ENCODE measurements at regions not wholly inside any gene's neighbourhood (a gene's known extent, or its start where the extent isn't known, plus 50 kb on each side); places are given as distances from the start of the nearest gene placed in this dataset.

GRCh38 chr6:147135211-147135681 lies 69.0 kb upstream of the STXBP5 start:
- no peak overlapping the region for H3K4me3 ChIP-seq (ENCODE audit: low read depth, low read length)
- DNase-seq (ENCODE audit: low read depth): peak; percentile 68
- TF ChIP-seq MYC (IDR thresholded peaks at IDR 0.05; ENCODE audit: low read depth, low read length) (no peak), CTCF (IDR thresholded peaks at IDR 0.05; ENCODE audit: low read depth, low read length) (no peak), POLR2A (IDR thresholded peaks at IDR 0.05; ENCODE audit: extremely low read depth, insufficient read length) (no peak), MAX (IDR thresholded peaks at IDR 0.05; ENCODE audit: low read depth, low read length) (no peak)

- DNase-seq (ENCODE audit: low read depth): no peak
- TF ChIP-seq MAX (IDR thresholded peaks at IDR 0.05; ENCODE audit: low read depth, low read length): no peak
- TF ChIP-seq POLR2A (IDR thresholded peaks at IDR 0.05; ENCODE audit: extremely low read depth, insufficient read length): no peak
- TF ChIP-seq CTCF (IDR thresholded peaks at IDR 0.05; ENCODE audit: low read depth, low read length): no peak
- no peak for TF ChIP-seq MYC (IDR thresholded peaks at IDR 0.05; ENCODE audit: low read depth, low read length)
- no peak overlapping the region for H3K4me3 ChIP-seq (ENCODE audit: low read depth, low read length)
These were observed 68.2 kb upstream of the STXBP5 start for GRCh38 chr6:147136057-147136456.

- H3K4me3 ChIP-seq (ENCODE audit: low read depth, low read length): no peak overlapping the region
- no peak for TF ChIP-seq POLR2A (IDR thresholded peaks at IDR 0.05; ENCODE audit: extremely low read depth, insufficient read length)
- TF ChIP-seq MAX (IDR thresholded peaks at IDR 0.05; ENCODE audit: low read depth, low read length): no peak
- no peak for TF ChIP-seq CTCF (IDR thresholded peaks at IDR 0.05; ENCODE audit: low read depth, low read length)
- TF ChIP-seq MYC (IDR thresholded peaks at IDR 0.05; ENCODE audit: low read depth, low read length): no peak
- DNase-seq (ENCODE audit: low read depth): no peak
These were observed 66.2 kb upstream of the STXBP5 start for GRCh38 chr6:147137986-147138385.

GRCh38 chr6:147138835-147139234 lies 65.4 kb upstream of the STXBP5 start:
- no peak overlapping the region for H3K4me3 ChIP-seq (ENCODE audit: low read depth, low read length)
- DNase-seq (ENCODE audit: low read depth): no peak
- TF ChIP-seq MAX (IDR thresholded peaks at IDR 0.05; ENCODE audit: low read depth, low read length) (no peak), POLR2A (IDR thresholded peaks at IDR 0.05; ENCODE audit: extremely low read depth, insufficient read length) (no peak), CTCF (IDR thresholded peaks at IDR 0.05; ENCODE audit: low read depth, low read length) (no peak)

- no peak overlapping the region for H3K4me3 ChIP-seq (ENCODE audit: low read depth, low read length)
- no peak for TF ChIP-seq MYC (IDR thresholded peaks at IDR 0.05; ENCODE audit: low read depth, low read length)
- no peak for TF ChIP-seq POLR2A (IDR thresholded peaks at IDR 0.05; ENCODE audit: extremely low read depth, insufficient read length)
- no peak for TF ChIP-seq MAX (IDR thresholded peaks at IDR 0.05; ENCODE audit: low read depth, low read length)
- TF ChIP-seq CTCF (IDR thresholded peaks at IDR 0.05; ENCODE audit: low read depth, low read length): no peak
- DNase-seq (ENCODE audit: low read depth): no peak
These were observed 62.4 kb upstream of the STXBP5 start for GRCh38 chr6:147141711-147142308.
